Smooth muscle cell (in vitro differentiated cells): ENCODE measurements at regions not wholly inside any gene's neighbourhood (a gene's known extent, or its start where the extent isn't known, plus 50 kb on each side); places are given as distances from the start of the nearest gene placed in this dataset.
"Not testable (repeated sequence)": the region's sequence is repeated elsewhere in the genome, so short reads cannot be mapped to it uniquely, and the experiment has no call there.

Experiments used
- DNase-seq: peaks from one replicate; lab custom pipeline; 2025; ENCODE audit not compliant: unreplicated experiment; lab: John Stamatoyannopoulos, UW
- H2AFZ ChIP-seq: fragments of 200-600 bp; sonication (generic); 2 replicates; pipeline ENCODE4 v1.6.0; 2016; ENCODE audit warnings: antibody characterized with exemption, low read depth, mild to moderate bottlenecking
- H3F3A ChIP-seq: fragments of 200-600 bp; sonication (generic); 2 replicates; pipeline ENCODE4 v1.6.0; 2017; ENCODE audit warnings: antibody characterized with exemption, low read depth
- H3K27ac ChIP-seq: fragments of 200-600 bp; sonication (generic); 2 replicates; pipeline ENCODE4 v1.5.1; 2016; ENCODE audit warnings: low read depth, mild to moderate bottlenecking
- H3K27me3 ChIP-seq: fragments of 200-600 bp; sonication (generic); 2 replicates; pipeline ENCODE4 v1.6.1; 2016; ENCODE audit warnings: low read depth, mild to moderate bottlenecking
- H3K36me3 ChIP-seq: fragments of 200-600 bp; sonication (generic); 2 replicates; pipeline ENCODE4 v1.5.1; 2016; ENCODE audit warnings: low read depth
- H3K4me1 ChIP-seq: fragments of 200-600 bp; sonication (generic); 2 replicates; pipeline ENCODE4 v1.5.1; 2016; ENCODE audit warnings: low read depth
- H3K4me2 ChIP-seq: fragments of 200-600 bp; sonication (generic); 2 replicates; pipeline ENCODE4 v1.6.0; 2016; ENCODE audit warnings: mild to moderate bottlenecking
- H3K4me3 ChIP-seq: fragments of 200-600 bp; sonication (generic); 2 replicates; pipeline ENCODE4 v1.5.1; 2016; ENCODE audit warnings: mild to moderate bottlenecking
- H3K79me2 ChIP-seq: fragments of 200-600 bp; sonication (generic); 2 replicates; pipeline ENCODE4 v1.6.0; 2016; ENCODE audit warnings: low read depth, mild to moderate bottlenecking
- H3K9ac ChIP-seq: fragments of 200-600 bp; sonication (generic); 2 replicates; pipeline ENCODE4 v1.6.0; 2016; ENCODE audit warnings: low read depth
- H3K9me3 ChIP-seq: fragments of 200-600 bp; sonication (generic); replicated peaks from 2 replicates; pipeline ENCODE4 v1.5.1; 2016; ENCODE audit warnings: low read depth
- H4K20me1 ChIP-seq: fragments of 200-600 bp; sonication (generic); 2 replicates; pipeline ENCODE4 v1.6.0; 2016; ENCODE audit warnings: low read depth
- CTCF ChIP-seq: fragments of 200-600 bp; sonication (generic); IDR thresholded peaks from 2 replicates; pipeline ENCODE4 v1.5.1; 2017; ENCODE audit warnings: borderline replicate concordance, mild to moderate bottlenecking, antibody characterized with exemption; ENCODE audit not compliant: insufficient read depth, poor library complexity, severe bottlenecking
- WGBS: methylation state at CpG from one replicate; pipeline ENCODE4 v1.1.7; 2016; ENCODE audit warnings: low lambda C conversion rate; 5-methylcytosine and 5-hydroxymethylcytosine counted together

- H3K4me3 ChIP-seq: no peak overlapping the region
- no peaks in the 10 kb centered on the region for H3K36me3 ChIP-seq
- DNase-seq: no peak
- 67% methylated on average over 13 of the region's 13 CpGs for WGBS
- TF ChIP-seq CTCF: no peak
- H3K27me3 ChIP-seq: peaks cover 44% of the 10 kb centered on the region
- H4K20me1 ChIP-seq: no peaks in the 10 kb centered on the region
- no peaks in the 10 kb centered on the region for H3K79me2 ChIP-seq
- H3K9ac ChIP-seq: no peak overlapping the region
- H3F3A ChIP-seq: peaks cover 3% of the 10 kb centered on the region
- H3K4me1 ChIP-seq: no peaks in the 10 kb centered on the region
- H3K9me3 ChIP-seq: no peaks in the 10 kb centered on the region
- no peak overlapping the region for H2AFZ ChIP-seq
- H3K4me2 ChIP-seq: no peak overlapping the region
- no peak overlapping the region for H3K27ac ChIP-seq
Measured at GRCh38 chr13:27347211-27347772, 76.7 kb downstream of the RASL11A start.

GRCh38 chr13:27348461-27348860 lies 76.0 kb upstream of the GTF3A start:
- DNase-seq: no peak
- Histone ChIP-seq H2AFZ (no peak overlapping the region), H3K27ac (no peak overlapping the region), H3K27me3 (peaks cover 33% of the 10 kb centered on the region), H3K9ac (no peak overlapping the region), H3K4me3 (no peak overlapping the region), H3F3A (peaks cover 3% of the 10 kb centered on the region), H3K79me2 (no peaks in the 10 kb centered on the region), H3K4me2 (no peak overlapping the region), H3K36me3 (no peaks in the 10 kb centered on the region), H3K4me1 (no peaks in the 10 kb centered on the region), H3K9me3 (no peaks in the 10 kb centered on the region), H4K20me1 (no peaks in the 10 kb centered on the region)
- 74% methylated on average over 6 of the region's 6 CpGs for WGBS
- TF ChIP-seq CTCF: no peak

GRCh38 chr13:27349458-27349857 lies 75.0 kb upstream of the GTF3A start:
- Histone ChIP-seq H3F3A (peaks cover 3% of the 10 kb centered on the region), H3K79me2 (no peaks in the 10 kb centered on the region), H3K36me3 (no peaks in the 10 kb centered on the region), H2AFZ (no peak overlapping the region), H3K9me3 (no peaks in the 10 kb centered on the region), H3K4me3 (no peak overlapping the region), H4K20me1 (no peaks in the 10 kb centered on the region), H3K27ac (no peak overlapping the region), H3K27me3 (peaks cover 24% of the 10 kb centered on the region), H3K4me2 (peak overlapping the region; percentile 56), H3K9ac (no peak overlapping the region), H3K4me1 (no peaks in the 10 kb centered on the region)
- TF ChIP-seq CTCF: no peak
- WGBS: 46% methylated on average over 3 of the region's 3 CpGs
- DNase-seq: no peak

GRCh38 chr13:27350825-27351224 lies 73.6 kb upstream of the GTF3A start:
- not testable (repeated sequence) for H4K20me1 ChIP-seq, H3F3A ChIP-seq, H3K4me2 ChIP-seq, H3K4me3 ChIP-seq, H3K4me1 ChIP-seq, H3K36me3 ChIP-seq, H3K27ac ChIP-seq, H3K9me3 ChIP-seq, DNase-seq, H3K9ac ChIP-seq, H3K79me2 ChIP-seq, H2AFZ ChIP-seq, H3K27me3 ChIP-seq
- 95% methylated on average over 6 of the region's 6 CpGs for WGBS
